Left lobe of liver (tissue), 2 donors: ENCODE measurements at regions not wholly inside any gene's neighbourhood (a gene's known extent, or its start where the extent isn't known, plus 50 kb on each side); places are given as distances from the start of the nearest gene placed in this dataset.

ENCODE experiments used
- ATAC-seq: fragments of 200-7000 bp; cut with Tn5 transposase; one replicate; pipeline ENCODE4 v1.9.1; 2020; ENCODE audit warnings: mild to moderate bottlenecking, moderate library complexity
- DNase-seq: peaks from one replicate; pipeline ENCODE4 v3.0.0-alpha.2; 2020; ENCODE audit warnings: low spot score
- donor health status: DM: no; HTN: no; CAD: no; lungs with moderate emphysema.
- donor health status: DM: no; HTN: yes; CAD: no.

DNA sequence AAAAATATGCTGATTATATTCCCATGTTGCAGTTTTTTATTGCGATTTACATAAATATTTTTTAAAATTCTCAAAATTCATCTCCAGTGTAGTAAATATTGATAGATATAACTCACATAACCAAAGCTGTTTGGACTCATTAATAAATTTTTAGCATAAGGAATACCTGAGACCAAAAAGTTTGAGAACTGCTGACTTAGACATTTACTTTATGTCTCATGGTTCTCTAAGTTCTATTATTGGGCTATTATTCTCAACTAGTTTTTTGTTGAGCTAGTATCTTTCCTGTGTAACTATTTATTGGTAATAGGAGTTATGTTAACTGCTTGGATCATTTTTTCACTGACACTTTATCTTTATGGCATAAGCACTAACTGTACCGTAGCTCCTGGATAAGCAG, 1069.6 kb downstream of the ADGRL2 start:
- ATAC-seq (no peak), DNase-seq (no peak)

- ATAC-seq (no peak), DNase-seq (no peak)
Measured at GRCh38 chr1:82867781-82868180, 1067.0 kb downstream of the ADGRL2 start.

GRCh38 chr1:82861749-82862148, 1061.0 kb downstream of the ADGRL2 start:
- DNase-seq (no peak), ATAC-seq (no peak)

DNA sequence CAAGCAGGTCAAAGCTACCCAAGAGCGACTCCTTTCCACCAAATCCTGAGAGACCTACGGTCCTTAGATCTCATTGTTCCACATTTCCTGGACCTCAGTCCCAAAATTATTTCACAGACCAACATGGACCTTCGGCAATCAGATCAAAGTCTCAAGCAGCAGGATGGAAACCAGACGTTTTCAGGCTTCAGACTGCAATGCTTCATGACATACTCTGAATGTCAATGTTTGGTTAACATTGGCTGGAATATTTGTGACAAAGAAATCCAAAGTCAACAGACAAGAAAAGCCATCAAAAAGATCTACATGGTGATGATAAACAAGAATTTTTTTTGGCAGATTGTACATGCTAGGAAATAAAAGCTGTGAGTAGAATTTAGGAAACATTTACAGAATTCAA, 1057.3 kb downstream of the ADGRL2 start:
- ATAC-seq (no peak), DNase-seq (no peak)

DNA sequence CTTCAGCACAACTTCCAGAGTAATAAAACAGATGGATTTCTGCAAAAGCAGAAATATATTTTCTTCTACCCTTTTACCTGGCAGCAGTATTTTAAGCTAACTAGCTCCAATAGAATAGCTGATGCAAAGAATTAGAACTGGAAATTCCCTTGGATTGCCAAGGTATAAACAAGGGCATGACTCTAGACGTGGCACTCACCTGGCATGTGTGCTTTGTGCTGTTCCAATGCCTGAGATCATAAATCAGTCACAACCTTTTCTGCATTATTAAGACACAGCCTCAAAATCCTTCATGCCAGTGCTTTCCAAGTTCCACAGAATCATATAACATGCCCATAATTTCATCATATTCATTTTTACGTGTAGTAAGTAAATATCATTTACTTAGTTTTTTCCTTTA, 1048.7 kb downstream of the ADGRL2 start:
- no peak for DNase-seq
- ATAC-seq = no peak

DNA sequence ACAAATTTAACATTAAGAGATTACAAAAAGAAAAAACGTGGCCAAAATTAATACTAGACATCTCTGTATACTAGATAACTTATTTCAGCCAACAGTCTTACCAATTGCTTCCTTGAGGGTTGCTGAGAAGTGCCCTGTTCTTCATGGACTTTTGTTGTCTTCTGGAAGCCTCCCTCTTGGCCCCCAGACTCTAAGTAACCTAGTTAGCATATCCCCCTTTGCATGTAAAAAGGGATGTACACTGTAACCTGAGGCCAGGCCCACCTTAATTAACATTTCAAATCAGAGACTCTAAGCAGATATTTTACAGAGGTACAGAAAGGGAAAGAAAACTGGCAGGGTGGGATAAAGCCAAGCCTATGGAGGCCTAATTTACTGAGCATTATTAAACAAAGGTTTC, 1047.3 kb downstream of the ADGRL2 start:
- no peak for ATAC-seq
- no peak for DNase-seq

DNA sequence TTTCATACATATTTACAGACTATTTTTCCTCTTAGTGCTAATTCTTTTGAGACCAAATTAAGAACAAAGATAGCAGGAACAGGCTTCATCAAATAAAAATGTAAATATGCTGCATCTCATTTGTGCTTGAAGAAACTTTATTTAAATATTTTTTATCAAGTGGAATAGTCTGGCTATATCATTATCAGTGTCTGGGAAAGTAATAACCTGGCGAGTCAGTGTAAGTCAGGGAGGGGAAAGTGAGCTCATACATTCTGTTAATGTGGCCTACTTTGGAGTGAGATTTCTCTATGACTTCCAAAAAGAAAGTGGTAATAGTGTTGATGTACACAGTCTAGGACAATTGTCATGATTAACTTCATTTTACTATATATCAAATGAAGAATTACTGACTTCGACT, 1045.1 kb downstream of the ADGRL2 start:
- ATAC-seq (no peak), DNase-seq (no peak)

GRCh38 chr1:82844911-82845827, 1044.4 kb downstream of the ADGRL2 start:
- DNase-seq (no peak), ATAC-seq (no peak)

- DNase-seq = no peak
- no peak for ATAC-seq
Measured at GRCh38 chr1:82844447-82844846, 1043.7 kb downstream of the ADGRL2 start.

DNA sequence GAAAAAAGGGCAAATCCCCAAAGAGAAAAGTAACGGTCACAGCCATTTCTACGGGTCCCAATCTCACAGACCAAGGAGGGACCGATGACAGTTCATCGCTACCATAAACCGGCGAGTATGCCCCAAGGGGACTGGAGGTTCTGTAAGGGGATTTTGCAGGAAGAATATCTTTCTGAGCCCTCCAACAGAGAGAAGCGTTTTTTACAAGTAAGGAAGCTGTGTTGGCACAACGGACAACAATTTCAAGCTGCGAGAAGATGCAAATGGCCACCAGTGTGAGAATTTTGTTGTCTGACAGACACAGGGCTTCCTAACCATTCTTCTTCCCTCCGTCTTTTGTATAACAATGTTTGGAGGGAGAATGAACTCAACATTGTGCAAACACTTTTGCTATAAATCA, 1043.1 kb downstream of the ADGRL2 start:
- no peak for ATAC-seq
- no peak for DNase-seq

DNA sequence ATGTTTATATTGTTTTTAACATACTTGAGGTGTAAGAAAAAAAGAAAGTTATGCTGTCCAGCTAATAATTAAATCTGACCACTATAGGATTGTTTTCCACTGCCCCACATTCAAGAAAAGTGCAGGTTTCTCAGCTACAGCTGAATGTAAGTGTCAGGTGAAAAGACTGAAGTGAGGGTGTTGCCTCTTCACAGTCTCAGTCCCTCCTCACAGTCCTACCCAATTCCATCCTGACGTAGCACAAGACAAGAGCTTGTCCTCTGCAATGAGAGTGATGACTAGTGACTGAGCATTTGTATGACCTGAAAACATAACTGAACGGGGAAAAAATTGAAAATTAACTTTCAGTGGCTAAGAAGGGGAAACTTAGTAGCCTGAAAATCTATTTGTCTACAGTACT, 1039.5 kb downstream of the ADGRL2 start:
- no peak for DNase-seq
- ATAC-seq = no peak

DNA sequence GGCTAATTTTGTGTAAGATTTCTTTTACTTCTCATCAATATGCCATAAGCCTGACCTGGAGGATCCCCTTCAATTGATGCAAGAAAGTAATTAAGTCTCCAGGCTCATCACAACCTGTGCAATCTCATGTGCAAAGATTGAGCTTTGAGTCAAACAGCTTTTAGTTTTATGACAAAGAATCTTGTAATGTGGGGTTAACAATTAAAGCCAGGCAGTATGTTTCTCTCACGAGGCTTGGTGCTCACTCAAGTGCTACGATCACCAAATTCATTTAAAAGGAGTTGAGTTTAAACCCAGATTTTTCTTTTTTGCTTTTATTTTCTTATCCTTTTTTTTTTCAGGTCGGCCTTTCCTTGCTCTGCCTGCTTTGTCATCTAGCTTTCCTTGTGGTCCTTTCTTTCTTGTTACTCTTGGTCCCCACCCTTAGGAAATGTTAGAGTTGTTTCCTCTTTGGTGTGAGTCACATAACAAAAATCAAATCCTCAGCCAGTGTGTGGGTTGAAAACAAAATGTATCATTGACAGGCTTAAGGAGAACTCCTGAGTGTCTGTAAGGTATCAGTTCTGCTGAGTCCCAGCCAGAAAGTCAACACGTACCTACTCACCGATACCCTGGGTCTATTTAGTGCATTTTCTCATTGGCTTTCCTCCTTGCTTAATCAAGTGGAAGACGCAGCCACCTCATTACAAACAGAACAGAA, 1037.2 kb downstream of the ADGRL2 start:
- DNase-seq = no peak
- ATAC-seq = no peak

- ATAC-seq (no peak), DNase-seq (no peak)
Measured at GRCh38 chr1:82836973-82837680, 1036.4 kb downstream of the ADGRL2 start.

GRCh38 chr1:82836213-82836972, 1035.7 kb downstream of the ADGRL2 start:
- DNase-seq (no peak), ATAC-seq (no peak)

DNA sequence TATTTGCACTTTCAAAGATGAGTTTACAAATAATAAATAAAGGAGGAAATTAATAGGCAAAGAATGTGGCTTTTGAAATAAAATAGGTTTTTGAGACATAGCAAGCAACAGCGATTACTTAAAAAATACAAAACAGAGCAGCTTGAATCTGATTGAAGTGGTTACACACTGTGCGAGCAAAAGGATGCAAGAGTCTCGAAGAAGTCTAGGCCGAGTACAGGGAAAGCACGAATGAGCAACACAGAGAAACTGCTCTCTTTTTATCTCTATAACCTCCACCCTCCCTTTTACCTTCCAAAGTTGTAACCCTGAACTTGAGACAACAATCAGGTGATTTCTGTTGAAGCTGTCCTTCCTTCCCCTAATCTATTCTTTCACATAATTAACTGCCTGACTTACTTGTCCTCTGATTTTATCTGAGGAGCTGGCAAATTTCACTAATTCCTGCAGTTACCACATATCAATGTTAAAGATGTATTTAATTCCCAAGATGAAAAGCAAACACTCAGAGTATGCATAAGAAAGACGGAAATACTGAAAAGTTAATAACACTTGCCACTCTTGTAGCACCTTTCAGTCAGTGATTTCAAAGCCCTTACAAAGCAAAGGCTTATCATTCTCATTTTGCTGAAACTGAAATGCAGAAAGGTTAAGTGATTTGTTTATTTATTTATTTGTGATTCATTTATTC, 1030.1 kb downstream of the ADGRL2 start:
- DNase-seq (no peak), ATAC-seq (no peak)

- DNase-seq (no peak), ATAC-seq (no peak)
Measured at GRCh38 chr1:82829527-82829926, 1028.8 kb downstream of the ADGRL2 start.

DNA sequence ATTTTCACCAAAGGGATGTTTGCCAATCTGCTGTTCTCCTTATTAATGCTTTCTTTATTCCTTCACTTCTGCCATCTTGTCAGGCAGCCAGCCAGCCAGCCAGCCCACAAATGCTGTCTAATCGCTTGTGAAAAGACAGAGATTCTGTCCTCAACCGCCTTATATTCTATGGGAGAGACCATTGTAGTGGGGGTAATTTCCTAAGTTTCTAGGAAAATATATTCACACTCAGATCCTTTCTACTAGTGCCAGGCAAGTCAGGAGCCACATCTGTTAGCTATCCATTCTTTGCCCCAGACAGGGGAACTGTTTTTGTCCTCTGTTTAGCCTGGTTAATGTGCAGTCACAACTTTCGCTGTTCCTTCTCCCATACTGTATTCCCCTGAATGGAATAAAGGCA, 1023.1 kb downstream of the ADGRL2 start:
- DNase-seq (no peak), ATAC-seq (no peak)

DNA sequence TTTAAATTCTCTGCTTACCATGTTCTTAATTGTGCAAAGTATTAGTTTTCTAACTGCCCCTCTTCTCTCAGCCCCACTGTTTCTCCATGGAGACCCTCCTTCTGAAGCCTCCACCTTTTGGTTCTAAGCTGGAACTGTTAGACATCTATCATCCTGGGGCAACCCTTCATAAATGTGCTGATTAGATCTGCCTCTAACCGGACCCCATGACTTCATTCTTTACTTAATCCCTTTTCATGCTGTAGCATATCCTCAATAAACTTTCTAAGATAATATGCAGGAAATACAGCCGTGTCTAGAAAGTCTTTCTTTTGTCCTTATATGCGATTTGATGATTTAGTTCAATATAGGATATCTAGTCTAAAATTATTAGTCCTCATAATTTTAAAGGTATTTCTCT, 1020.1 kb downstream of the ADGRL2 start:
- DNase-seq = no peak

DNA sequence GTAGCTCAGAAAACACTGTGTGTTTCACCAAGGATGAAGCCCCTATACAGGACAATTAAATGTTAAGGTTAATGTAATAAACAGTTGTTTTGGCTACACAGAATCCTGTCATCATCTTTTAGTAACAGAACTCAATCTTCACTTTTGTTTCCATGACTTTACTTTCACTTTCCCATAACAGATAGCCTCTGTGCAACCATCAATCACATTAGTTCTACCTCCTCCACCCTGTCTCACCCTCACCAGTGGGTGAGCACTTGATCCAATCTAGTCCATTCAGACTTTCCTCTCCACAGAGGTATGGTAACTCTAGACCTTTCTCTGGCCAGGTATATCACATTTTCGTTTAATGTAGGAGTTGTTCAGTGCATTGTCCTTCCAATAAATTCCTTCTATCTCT, 1018.5 kb downstream of the ADGRL2 start:
- no peak for DNase-seq
- peak; percentile 44 for ATAC-seq

More for the DNA sequence above, 1020.1 kb downstream of the ADGRL2 start:
- ATAC-seq = no peak

- ATAC-seq = no peak
- no peak for DNase-seq
Measured at GRCh38 chr1:82818586-82818985, 1017.9 kb downstream of the ADGRL2 start.
